GM18520 (cell line): ENCODE measurements at regions not wholly inside any gene's neighbourhood (a gene's known extent, or its start where the extent isn't known, plus 50 kb on each side); places are given as distances from the start of the nearest gene placed in this dataset.

ENCODE experiments used
- ATAC-seq: cut with Tn5 transposase; IDR thresholded peaks from one replicate; pipeline ENCODE4 v1.9.1; 2021; ENCODE audit not compliant: unreplicated experiment

GRCh38 chr18:22040533-22040932 is 128.9 kb upstream of the GATA6 start:
- ATAC-seq: no peak

- ATAC-seq: no peak
These were observed 125.6 kb upstream of the GATA6 start for GRCh38 chr18:22043837-22044236.

GRCh38 chr18:22044474-22045220 is 124.7 kb upstream of the GATA6 start:
- ATAC-seq: no peak

GRCh38 chr18:22045221-22045918 is 124.0 kb upstream of the GATA6 start:
- no peak for ATAC-seq

- no peak for ATAC-seq
These were observed 122.9 kb upstream of the GATA6 start for GRCh38 chr18:22046473-22046872.

- no peak for ATAC-seq
These were observed 121.9 kb upstream of the GATA6 start for GRCh38 chr18:22047485-22047884.

GRCh38 chr18:22048221-22048620 is 121.2 kb upstream of the GATA6 start:
- no peak for ATAC-seq

GRCh38 chr18:22048932-22049615 is 120.3 kb upstream of the GATA6 start:
- ATAC-seq: no peak

- ATAC-seq: no peak
These were observed 116.8 kb upstream of the GATA6 start for GRCh38 chr18:22052405-22053105.

- no peak for ATAC-seq
These were observed 113.7 kb upstream of the GATA6 start for GRCh38 chr18:22055466-22056238.

GRCh38 chr18:22056950-22057349 is 112.4 kb upstream of the GATA6 start:
- no peak for ATAC-seq

GRCh38 chr18:22057908-22058527 is 111.4 kb upstream of the GATA6 start:
- no peak for ATAC-seq

GRCh38 chr18:22060361-22060760 is 109.0 kb upstream of the GATA6 start:
- ATAC-seq: no peak

GRCh38 chr18:22063102-22063501 is 106.3 kb upstream of the GATA6 start:
- no peak for ATAC-seq

GRCh38 chr18:22063672-22064071 is 105.7 kb upstream of the GATA6 start:
- no peak for ATAC-seq

GRCh38 chr18:22064581-22064980 is 104.8 kb upstream of the GATA6 start:
- no peak for ATAC-seq

GRCh38 chr18:22065311-22065710 is 104.1 kb upstream of the GATA6 start:
- no peak for ATAC-seq

GRCh38 chr18:22066083-22066485 is 103.3 kb upstream of the GATA6 start:
- no peak for ATAC-seq

GRCh38 chr18:22067109-22067508 is 102.3 kb upstream of the GATA6 start:
- ATAC-seq: no peak

GRCh38 chr18:22067682-22068081 is 101.7 kb upstream of the GATA6 start:
- no peak for ATAC-seq
